AG04449 (cell line): ENCODE measurements at regions not wholly inside any gene's neighbourhood (a gene's known extent, or its start where the extent isn't known, plus 50 kb on each side); places are given as distances from the start of the nearest gene placed in this dataset.

ENCODE experiments used
- CTCF ChIA-PET: fragments of 350-600 bp; formaldehyde crosslinking; extraction: SDS; loops from one replicate; lab custom pipeline; 2021; ENCODE audit warnings: antibody characterized with exemption; lab: Yijun Ruan, JAX
- POLR2A ChIA-PET: fragments of 400-600, 350-600 bp; formaldehyde crosslinking; extraction: SDS; loops from one replicate; lab custom pipeline; 2020; ENCODE audit warnings: antibody characterized with exemption, inconsistent platforms; lab: Yijun Ruan, JAX
- DNase-seq: peaks from one replicate; pipeline ENCODE4 v3.0.0-alpha.2; 2010; ENCODE audit warnings: low read depth, low spot score
- H3K4me3 ChIP-seq: 2 replicates; pipeline ENCODE4 v1.5.1; 2011; ENCODE audit warnings: low read depth, mild to moderate bottlenecking, control low read depth, low read length
- TF ChIP-seq, protein P1 (sequence below): IDR thresholded peaks from one replicate; pipeline ENCODE4 v1.5.1; 2011; ENCODE audit warnings: mild to moderate bottlenecking, moderate library complexity, low read length, control low read depth, inconsistent platforms; ENCODE audit not compliant: insufficient read depth; ENCODE audit errors: missing control alignments

DNA sequence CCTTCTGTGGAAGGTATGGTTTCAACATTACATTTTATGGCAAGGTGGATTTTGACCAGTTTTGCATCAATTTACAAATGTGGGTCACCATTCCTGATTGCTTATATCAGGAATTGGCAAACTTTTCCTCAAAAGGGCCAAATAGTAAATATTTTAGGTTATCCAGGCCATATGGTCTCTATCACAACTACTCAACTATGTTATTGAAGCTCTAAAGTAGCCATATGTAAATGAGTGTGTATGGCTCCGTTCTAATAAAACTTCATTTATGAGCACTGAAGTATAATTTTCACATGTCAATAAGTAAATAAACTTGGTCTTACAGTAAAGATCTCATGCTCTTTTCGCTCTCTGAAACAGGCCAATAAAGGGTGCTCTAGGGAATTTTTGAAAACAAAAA is 362.7 kb upstream of the SASH1 start:
- TF ChIP-seq, protein P1, sequence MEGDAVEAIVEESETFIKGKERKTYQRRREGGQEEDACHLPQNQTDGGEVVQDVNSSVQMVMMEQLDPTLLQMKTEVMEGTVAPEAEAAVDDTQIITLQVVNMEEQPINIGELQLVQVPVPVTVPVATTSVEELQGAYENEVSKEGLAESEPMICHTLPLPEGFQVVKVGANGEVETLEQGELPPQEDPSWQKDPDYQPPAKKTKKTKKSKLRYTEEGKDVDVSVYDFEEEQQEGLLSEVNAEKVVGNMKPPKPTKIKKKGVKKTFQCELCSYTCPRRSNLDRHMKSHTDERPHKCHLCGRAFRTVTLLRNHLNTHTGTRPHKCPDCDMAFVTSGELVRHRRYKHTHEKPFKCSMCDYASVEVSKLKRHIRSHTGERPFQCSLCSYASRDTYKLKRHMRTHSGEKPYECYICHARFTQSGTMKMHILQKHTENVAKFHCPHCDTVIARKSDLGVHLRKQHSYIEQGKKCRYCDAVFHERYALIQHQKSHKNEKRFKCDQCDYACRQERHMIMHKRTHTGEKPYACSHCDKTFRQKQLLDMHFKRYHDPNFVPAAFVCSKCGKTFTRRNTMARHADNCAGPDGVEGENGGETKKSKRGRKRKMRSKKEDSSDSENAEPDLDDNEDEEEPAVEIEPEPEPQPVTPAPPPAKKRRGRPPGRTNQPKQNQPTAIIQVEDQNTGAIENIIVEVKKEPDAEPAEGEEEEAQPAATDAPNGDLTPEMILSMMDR, result no peak

DNA sequence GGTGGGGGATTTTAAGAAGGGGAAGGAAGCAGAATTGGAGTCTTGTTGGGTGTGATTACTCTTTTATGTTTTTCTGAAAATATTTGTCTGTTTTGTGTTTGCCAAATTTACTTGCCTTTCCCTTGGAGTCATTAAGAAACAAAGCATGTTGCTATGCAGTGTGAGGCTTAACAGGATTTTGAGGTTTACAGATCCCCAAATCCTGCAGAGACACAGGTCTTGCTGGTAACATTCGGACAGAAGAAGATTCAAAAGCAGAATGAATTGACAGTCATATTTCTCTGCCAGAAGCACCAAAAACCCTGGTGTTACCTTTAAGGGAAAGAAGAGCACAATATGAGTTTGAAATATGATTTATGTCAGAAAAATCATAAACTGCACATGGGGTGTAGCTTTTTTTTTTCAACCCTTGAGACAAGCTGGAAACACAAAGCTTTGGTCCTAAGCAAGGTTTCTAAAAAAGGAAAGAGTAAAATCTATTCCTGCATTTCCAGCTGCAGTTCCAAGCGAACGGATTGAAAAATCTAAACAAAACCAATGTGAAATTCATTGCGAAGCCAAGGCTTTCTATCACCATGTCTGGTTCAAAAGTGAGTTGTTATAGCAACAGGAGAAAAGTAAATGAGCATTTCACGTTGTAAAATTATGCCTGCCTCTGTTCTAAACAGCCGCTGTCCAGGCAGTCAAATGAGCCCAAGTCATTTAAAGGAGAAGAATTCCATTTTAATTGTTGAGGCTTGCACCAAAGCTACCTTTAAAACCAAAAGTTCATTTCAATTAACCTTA is 358.9 kb upstream of the SASH1 start:
- POLR2A ChIA-PET, result no interaction called here
- CTCF ChIA-PET, result no interaction called here

More for the DNA sequence above, 362.7 kb upstream of the SASH1 start:
- POLR2A ChIA-PET, result no interaction called here
- H3K4me3 ChIP-seq, result no peak overlapping the region
- no peak for DNase-seq
- CTCF ChIA-PET, result no interaction called here

GRCh38 chr6:147986846-147987245 is 355.8 kb upstream of the SASH1 start:
- TF ChIP-seq, protein P1, result no peak
- ChIA-PET CTCF (no interaction called here), POLR2A (no interaction called here)
- DNase-seq, result no peak
- H3K4me3 ChIP-seq, result no peak overlapping the region

More for the DNA sequence above, 358.9 kb upstream of the SASH1 start:
- no peak for DNase-seq
- no peak overlapping the region for H3K4me3 ChIP-seq
- TF ChIP-seq, protein P1, result no peak

- no peak for DNase-seq
- POLR2A ChIA-PET, result no interaction called here
- TF ChIP-seq, protein P1, result no peak
- CTCF ChIA-PET, result no interaction called here
- no peak overlapping the region for H3K4me3 ChIP-seq
These were observed 352.5 kb upstream of the SASH1 start for GRCh38 chr6:147990159-147990558.

DNA sequence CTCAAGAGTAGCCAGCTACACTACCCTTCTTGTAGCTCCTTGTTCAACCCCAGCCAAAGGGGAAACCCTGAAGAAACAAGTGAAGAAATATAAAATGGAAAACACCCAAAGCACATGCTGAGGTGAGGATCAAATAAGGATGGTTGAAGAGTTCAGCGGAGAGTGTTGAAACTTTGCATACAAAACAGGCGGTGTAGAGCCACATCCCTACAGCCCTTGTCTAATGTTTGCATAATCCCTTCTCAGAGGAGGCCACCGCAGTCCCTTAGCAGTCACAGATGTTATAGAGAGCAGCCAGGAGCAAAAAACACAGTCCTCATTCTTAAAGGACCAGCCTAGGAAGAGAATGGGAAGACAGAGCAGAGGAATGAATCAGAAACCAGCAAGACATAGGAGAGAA is 350.7 kb upstream of the SASH1 start:
- CTCF ChIA-PET, result no interaction called here
- no peak for DNase-seq
- TF ChIP-seq, protein P1, result no peak
- H3K4me3 ChIP-seq, result no peak overlapping the region
- POLR2A ChIA-PET, result no interaction called here

DNA sequence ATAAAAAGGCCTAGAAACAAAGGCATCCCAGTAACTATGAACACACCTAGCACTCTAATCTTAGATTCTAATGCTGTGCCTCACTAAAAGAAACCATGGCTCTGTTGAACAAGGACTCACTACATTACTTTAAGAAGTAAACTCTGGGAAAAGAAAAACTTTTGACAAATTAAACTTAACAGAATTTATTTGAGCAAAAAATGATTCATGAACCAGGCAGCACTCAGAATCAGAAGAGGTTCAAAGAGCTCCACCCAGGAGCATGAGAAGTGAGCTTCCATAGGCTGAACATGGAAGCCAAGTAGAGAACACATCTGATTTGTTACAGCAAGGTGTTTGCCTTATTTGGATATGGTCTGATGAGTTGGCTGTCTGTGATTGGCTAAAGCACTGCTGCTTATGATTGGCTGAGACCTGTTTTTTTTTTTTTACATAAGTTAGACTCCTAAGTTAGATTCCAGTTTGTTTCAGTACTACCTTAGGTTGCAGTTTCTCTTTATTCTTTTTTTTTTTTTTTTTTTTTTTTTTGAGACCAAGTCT is 343.6 kb upstream of the SASH1 start:
- DNase-seq, result no peak
- TF ChIP-seq, protein P1, result no peak
- H3K4me3 ChIP-seq, result no peak overlapping the region
- ChIA-PET POLR2A (no interaction called here), CTCF (no interaction called here)
